ENCODE measurements at regions not wholly inside any gene's neighbourhood (a gene's known extent, or its start where the extent isn't known, plus 50 kb on each side); places are given as distances from the start of the nearest gene placed in this dataset.

- Histone ChIP-seq H3K4me3 (no peak overlapping the region), H3K27ac (no peak overlapping the region), H3K36me3 (no peaks in the 10 kb centered on the region), H3K4me1 (ENCODE audit: low read depth) (no peaks in the 10 kb centered on the region), H3K9me3 (ENCODE audit: low read depth) (no peaks in the 10 kb centered on the region), H3K27me3 (no peaks in the 10 kb centered on the region)
- TF ChIP-seq CTCF (IDR thresholded peaks at IDR 0.05; ENCODE audit: low read depth, low read length): no peak
- DNase-seq (ENCODE audit: low read depth in 1 of 2, low spot score in 1 of 2): no peak
These were observed 262.6 kb upstream of the SFSWAP start for GRCh38 chr12:131448254-131448795.

- TF ChIP-seq CTCF (IDR thresholded peaks at IDR 0.05; ENCODE audit: low read depth, low read length): no peak
- Histone ChIP-seq H3K4me3 (no peak overlapping the region), H3K27me3 (no peaks in the 10 kb centered on the region), H3K4me1 (ENCODE audit: low read depth) (no peaks in the 10 kb centered on the region), H3K36me3 (no peaks in the 10 kb centered on the region), H3K9me3 (ENCODE audit: low read depth) (no peaks in the 10 kb centered on the region), H3K27ac (no peak overlapping the region)
- no peak for DNase-seq (ENCODE audit: low read depth in 1 of 2, low spot score in 1 of 2)
These were observed 261.9 kb upstream of the SFSWAP start for GRCh38 chr12:131449027-131449426.

GRCh38 chr12:131452444-131452860, 258.4 kb upstream of the SFSWAP start:
- Histone ChIP-seq H3K27me3 (no peaks in the 10 kb centered on the region), H3K4me3 (no peak overlapping the region), H3K4me1 (ENCODE audit: low read depth) (no peaks in the 10 kb centered on the region), H3K36me3 (no peaks in the 10 kb centered on the region), H3K27ac (no peak overlapping the region), H3K9me3 (ENCODE audit: low read depth) (no peaks in the 10 kb centered on the region)
- peak in 1 of 2 donors; percentile 48 for DNase-seq (ENCODE audit: low read depth in 1 of 2, low spot score in 1 of 2)
- TF ChIP-seq CTCF (IDR thresholded peaks at IDR 0.05; ENCODE audit: low read depth, low read length): no peak

- H3K27ac ChIP-seq: no peak overlapping the region
- TF ChIP-seq CTCF (IDR thresholded peaks at IDR 0.05; ENCODE audit: low read depth, low read length): peak; percentile 29
- H3K27me3 ChIP-seq: no peaks in the 10 kb centered on the region
- no peaks in the 10 kb centered on the region for H3K4me1 ChIP-seq (ENCODE audit: low read depth)
- H3K36me3 ChIP-seq: no peaks in the 10 kb centered on the region
- no peak overlapping the region for H3K4me3 ChIP-seq
- H3K9me3 ChIP-seq (ENCODE audit: low read depth): no peaks in the 10 kb centered on the region
- DNase-seq (ENCODE audit: low read depth in 1 of 2, low spot score in 1 of 2): peak; percentile 13 to 66
These were observed 256.3 kb upstream of the SFSWAP start for GRCh38 chr12:131454418-131455217.

GRCh38 chr12:131455218-131455506, 255.7 kb upstream of the SFSWAP start:
- Histone ChIP-seq H3K36me3 (no peaks in the 10 kb centered on the region), H3K4me1 (ENCODE audit: low read depth) (no peaks in the 10 kb centered on the region), H3K27ac (no peak overlapping the region), H3K9me3 (ENCODE audit: low read depth) (no peaks in the 10 kb centered on the region), H3K27me3 (no peaks in the 10 kb centered on the region), H3K4me3 (no peak overlapping the region)
- no peak for TF ChIP-seq CTCF (IDR thresholded peaks at IDR 0.05; ENCODE audit: low read depth, low read length)
- no peak for DNase-seq (ENCODE audit: low read depth in 1 of 2, low spot score in 1 of 2)
